Frontal cortex (tissue), 3 donors: ENCODE measurements at regions not wholly inside any gene's neighbourhood (a gene's known extent, or its start where the extent isn't known, plus 50 kb on each side); places are given as distances from the start of the nearest gene placed in this dataset.
A peak's percentile ranks its signal among the peaks of the same experiment; 100 is the strongest.
"Not testable (repeated sequence)": the region's sequence is repeated elsewhere in the genome, so short reads cannot be mapped to it uniquely, and the experiment has no call there.

Experiments
- DNase-seq, 2 donors: peaks; one replicate each; pipeline ENCODE4 v3.0.0; 2012; ENCODE audit warnings: low spot score in 2 of 2
- FAIRE-seq: peaks from 2 replicates; lab custom pipeline; 2012; peaks lifted over from hg19 to GRCh38; lab: Jason Lieb, UNC
- donor health status: control.
- donor health status: control.
- donor health status: control.

DNA sequence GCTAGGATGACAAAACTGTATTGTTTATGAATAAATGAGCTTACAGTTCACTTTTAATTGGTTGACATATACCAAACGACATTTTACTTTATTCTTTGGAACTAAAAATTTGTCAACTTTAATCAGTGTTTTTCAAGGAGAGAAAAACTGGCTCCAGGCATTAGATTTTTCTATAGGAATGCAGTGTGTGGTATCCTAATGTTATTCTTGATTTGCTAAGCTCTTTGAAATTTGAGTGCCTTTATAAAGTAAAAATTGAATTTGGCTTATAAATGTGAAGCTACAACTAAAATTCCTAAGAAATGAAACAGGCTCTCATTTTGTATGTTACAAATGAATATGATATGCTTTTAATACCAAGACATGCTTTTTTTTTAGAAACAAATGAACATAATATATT, 442.2 kb upstream of the TRAM1L1 start:
- FAIRE-seq (no peak), DNase-seq (no peak)

DNA sequence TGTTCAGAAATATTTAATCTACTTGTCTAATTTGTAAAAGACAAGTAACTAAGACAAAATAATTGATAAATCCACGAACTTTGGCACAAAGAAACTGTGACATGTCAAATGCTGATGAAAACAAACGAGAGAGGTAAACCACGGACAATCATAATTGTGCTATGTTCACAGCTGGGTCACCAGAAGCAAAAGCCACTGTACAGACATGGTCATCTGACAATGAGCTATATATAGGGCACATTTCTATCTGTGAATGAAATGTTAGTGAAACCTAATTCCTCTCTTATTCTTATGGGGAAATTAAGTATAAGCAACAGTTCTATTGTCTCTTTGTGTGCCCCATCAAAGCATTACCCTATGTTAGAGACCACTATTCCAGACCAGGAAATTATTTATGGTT, 444.0 kb upstream of the TRAM1L1 start:
- no peak for DNase-seq
- FAIRE-seq: no peak

DNA sequence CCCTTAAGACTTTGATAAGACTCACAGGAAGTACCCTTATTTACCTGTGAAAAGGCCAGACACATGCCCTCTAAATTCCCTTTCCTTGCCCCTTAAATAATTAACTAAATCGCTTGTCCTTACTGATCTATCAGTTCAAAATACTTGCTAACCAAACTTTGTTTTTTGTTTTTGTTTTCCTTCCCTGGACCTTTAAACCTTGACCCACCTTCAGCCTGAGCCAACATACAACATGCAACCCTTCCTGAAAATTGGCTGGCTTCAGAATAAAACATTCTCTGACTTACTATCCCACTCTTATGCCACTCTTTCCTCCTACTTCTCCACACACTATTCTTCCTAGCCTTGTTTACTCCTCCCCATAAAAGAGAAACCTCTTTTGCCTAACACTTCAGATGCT, 448.1 kb upstream of the TRAM1L1 start:
- DNase-seq: no peak
- FAIRE-seq: no peak

DNA sequence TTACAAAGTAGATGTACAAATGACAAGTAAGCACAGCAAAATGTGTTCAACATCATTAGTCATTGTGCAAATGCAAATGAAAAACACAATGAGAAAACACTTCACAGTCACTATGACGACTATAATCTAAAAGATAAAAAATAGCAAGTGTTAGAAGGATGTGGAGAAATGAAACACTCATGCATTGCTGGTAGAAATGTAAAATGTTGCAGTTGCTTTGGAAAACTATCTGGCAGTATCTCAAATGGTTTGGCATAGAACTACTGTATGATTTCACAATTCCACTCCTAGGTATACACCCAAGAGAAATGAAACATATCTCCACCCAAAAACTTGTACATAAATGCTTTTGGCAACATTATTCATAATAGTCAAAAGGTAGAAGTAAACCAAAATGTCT, 459.7 kb upstream of the TRAM1L1 start:
- FAIRE-seq (no peak), DNase-seq (no peak)

DNA sequence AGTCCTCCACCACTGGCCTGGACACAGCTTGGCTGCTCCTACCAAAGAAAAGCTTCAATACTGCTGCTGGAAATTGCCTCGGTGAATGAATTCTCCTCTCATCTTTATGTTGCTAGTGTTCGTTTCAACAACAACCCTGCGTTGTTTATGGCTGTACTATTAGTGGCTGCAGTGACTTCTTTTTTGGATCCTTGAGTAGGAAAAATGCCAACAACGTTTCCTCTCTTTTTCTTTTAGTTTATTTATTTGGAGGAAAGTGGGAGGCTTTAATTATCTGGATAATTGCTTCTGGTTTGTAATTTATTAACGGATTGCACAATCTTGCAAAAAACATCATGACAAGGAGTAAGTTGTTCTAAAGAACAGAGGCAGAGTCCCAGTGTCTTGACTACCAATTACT, 464.1 kb upstream of the TRAM1L1 start:
- FAIRE-seq (no peak), DNase-seq (no peak)

DNA sequence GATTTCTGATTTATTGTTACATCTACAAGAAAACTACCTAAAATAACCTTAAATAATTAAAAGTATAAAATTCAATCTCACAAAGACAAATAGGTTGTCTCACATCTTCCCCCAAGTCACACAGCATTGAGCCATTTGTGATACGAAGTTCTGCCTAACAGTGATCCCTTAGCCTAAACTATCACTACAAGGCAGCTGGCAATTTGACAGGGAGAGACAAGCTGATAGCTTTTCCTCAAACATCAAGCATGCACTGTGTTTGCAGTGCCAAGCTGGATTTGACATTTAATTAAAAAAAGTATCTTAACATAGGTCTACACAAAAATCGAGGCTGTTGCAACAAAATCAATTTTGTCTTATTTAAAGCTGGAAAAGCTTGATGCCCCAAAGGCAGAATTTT, 464.7 kb upstream of the TRAM1L1 start:
- no peak for DNase-seq
- FAIRE-seq: no peak

DNA sequence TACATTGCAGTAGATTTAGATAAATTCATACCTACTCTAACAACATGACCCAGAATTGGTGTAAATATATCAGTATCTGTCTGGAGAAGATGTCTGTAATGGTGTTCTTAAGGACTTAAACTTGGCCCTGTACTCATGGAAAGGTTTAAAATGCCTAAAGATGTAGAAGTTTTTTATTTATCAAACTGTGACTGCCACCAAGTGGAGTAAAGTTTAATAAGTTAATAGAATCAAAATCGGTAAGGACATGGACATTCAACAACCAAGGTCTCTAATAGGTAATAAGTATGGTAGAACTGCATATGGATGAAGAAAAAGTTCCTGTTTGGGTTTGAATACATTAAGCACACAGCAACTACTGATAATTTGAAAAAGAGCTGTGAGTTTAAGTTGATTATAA, 474.0 kb upstream of the NDST3 start:
- DNase-seq: no peak
- peak; percentile 66 for FAIRE-seq

DNA sequence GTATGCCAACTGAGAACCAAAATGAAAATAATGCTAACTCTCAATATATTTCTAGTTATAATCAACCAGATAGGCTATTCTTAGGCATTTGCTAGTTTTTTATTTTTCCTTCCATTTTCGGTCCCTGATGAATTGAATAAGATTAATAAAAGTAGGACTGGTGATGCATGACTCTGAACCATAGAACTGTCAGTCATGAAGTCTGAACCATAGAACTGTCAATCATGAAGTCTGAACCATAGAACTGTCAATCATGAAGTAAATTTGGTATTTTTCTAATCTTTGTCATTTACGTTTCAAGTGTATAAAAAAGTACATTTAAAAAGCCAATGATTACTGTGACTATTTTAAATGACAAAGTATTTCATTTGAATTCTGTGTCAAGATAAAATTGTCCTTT, 460.2 kb upstream of the NDST3 start:
- no peak for DNase-seq
- FAIRE-seq: no peak

DNA sequence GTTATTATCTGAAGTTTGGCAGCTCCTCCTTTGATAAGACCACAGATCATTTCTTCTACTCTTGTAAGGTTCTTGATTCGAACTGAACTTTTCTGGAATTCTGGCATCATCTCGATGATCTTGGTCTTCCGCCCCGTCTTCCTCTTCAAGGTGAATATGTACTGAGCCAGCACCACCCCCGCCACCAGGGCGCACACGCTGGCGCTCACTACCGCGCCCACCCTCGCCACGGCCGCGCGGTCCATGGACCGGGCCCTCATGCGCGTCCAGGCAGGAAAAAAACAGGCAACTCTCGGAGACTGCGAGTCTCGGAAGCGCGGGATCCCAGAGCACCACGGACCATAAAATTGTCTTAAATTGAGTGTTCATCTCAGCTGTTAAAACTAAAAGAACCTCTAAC, 458.4 kb upstream of the NDST3 start:
- DNase-seq (no peak), FAIRE-seq (no peak)

DNA sequence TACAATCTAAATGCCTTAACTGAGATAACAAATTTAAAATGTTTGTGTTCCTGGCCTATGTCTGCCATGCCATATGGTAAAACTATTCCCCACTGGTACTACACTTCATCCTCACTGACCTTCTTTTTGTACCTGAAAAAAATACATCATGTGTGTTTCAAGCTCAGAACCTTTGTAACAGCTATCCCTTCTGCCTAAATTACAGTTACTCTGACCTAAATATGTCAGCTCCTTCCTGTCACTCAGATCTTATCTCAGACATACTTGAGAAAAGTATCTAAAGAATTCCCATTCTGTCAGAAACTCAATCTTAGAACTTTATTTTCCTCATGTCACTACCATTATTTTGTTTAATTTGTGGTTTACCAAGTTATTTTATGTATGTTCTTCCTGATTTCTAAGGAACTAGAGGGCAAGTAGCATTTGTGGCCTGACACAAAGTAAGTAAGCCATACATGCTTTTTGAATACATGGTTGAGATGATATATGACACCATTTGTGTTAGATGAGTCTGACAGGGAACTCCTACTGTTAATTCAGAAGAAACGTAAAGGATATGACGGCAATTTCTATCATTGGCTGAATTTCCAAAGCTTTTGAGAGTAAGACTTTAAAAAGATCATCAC, 456.5 kb upstream of the NDST3 start:
- DNase-seq (no peak), FAIRE-seq (no peak)

DNA sequence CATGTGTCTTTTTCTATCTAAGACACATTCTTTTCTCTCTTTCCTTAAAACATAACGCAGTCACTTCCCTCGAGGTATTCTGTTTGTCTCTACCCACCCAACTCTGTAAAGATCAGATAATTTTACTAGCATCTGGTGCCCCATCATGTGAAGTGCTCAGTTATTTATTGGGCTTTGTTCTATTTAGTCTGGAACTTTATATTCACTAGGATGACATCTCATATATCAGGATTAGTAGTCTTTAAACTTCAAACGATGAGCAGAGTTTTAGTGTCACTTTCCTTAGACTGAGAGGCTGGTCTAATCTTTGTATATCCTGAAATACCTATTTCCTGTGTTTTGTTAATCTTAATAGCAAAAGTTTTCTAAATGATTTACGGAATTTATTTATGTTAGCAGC, 445.5 kb upstream of the NDST3 start:
- no peak for FAIRE-seq
- no peak for DNase-seq

DNA sequence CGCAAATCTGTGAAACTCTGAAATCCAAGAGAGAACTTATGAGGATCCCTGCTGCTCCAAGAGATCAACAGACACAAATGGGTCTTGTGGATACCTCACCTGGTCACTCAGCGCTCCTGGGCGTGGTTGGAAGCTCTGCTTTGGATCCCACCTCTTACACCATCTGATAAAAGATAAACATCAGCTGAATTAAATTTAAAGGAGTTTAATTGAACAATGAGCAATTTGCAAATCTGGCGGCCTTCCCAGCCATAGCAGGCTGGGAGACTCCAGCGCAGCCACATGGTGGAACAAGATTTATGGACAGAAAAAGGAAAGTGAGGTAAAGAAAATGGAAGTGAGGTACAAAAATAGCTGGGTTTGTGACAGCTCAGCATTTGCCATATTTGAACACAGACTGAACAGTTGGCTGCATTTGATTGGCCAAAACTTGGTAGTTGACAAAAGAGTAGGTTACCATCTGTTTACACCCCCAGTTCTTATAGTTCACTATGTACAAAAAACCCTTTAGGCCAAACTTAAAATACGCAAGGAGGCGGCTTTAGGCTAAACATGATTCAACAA, 437.3 kb upstream of the NDST3 start:
- DNase-seq (no peak), FAIRE-seq (no peak)

DNA sequence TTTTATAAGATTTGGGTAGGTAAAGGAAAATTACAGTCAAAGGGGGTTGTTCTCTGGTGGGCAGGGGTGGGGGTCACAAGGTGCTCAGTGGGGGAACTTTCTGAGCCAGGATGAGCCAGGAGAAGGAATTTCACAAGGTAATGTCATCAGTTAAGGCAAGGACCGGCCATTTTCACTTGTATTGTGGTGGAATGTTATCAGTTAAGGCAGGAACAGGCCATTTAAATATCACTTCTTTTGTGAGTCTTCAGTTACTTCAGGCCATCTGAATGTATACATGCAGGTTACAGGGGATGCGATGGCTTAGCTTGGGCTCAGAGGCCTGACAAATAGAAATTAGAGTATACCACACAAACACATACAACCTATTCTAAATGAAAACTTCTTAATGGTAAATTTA, 434.9 kb upstream of the NDST3 start:
- DNase-seq, FAIRE-seq: not testable (repeated sequence)

DNA sequence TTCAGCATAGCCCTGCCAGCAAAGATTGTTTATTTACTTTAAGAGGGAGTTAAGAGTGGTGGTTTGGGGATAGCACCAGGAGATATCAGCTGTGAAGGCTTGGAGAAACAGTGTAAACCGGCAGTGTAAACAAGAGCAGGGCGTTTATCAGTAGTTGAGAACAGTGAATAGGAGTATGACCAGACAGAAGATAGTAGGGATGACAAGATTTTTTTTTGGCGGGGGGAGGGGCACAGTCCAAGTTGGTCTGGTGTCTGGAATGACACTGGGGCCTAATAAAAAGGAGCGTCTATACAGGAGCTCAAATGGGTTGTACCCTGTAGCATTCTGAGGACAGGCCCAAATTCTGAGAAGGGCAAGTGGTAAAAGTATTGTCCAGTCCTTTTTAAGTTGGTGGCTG, 433.4 kb upstream of the NDST3 start:
- not testable (repeated sequence) for DNase-seq, FAIRE-seq

DNA sequence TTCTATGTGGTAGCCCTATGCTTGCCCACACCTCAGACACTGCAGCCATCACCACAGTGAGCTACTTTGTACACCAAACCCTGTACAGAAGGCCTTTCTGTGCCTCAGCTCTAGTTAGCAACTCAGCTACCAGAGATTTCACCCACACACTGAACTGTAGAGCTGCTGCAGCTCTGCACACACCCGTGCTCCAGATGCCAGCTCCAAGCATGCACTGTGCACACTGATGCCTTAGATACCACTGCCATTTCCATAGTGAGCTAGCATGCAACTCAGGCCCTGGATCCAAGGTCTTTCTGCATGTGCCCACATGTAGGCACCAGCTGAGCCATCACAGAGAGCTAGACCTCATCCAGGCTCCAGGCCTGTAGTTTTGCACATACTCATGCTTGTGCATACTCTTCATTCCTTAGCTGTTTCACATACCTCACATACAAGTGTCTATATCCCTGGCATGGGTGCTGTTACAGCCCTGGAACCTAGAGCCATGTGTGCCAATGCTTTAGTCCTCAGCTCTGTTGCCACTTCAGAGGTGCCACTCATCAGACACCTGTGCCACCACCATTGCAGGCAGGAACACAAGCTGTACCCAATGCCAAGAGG, 423.5 kb upstream of the NDST3 start:
- no peak for DNase-seq
- no peak for FAIRE-seq

DNA sequence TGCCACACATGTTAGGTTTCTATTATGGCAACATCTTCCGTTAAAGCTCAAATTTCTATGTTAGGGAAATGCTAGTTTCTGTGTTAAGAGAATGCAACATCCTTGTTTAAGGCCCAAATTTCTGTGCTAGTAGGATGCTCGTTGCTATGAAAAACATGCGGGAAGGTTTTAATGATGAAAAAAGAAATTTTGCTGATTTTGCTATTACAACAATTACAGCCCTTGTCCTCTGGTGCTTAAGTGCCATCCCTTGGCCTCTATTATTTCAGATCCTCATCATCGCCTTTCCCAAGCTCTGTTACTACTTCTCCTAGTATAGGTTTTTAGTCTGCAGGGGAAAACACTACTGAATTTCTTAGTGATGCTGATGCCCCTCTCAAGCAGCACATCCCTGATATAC, 412.6 kb upstream of the NDST3 start:
- FAIRE-seq (no peak), DNase-seq (no peak)

DNA sequence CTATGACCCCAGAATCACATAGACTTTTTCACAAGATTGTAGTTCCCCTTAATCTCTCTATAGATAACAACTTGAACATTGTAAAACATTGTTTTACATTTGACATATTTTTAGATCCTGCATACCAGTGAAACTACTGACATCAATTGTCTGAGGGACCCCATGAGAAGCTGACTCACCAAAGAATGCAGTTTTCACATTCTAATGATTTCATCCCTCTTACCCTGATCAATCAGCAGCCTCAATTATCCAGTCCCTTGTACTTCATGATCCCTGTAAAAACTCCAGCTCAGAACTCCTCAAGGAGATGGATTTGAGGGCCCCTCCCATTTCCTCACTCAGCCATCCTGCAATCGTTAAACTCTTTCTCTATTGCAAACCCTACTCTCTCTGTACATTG, 411.0 kb upstream of the NDST3 start:
- DNase-seq: no peak
- no peak for FAIRE-seq

DNA sequence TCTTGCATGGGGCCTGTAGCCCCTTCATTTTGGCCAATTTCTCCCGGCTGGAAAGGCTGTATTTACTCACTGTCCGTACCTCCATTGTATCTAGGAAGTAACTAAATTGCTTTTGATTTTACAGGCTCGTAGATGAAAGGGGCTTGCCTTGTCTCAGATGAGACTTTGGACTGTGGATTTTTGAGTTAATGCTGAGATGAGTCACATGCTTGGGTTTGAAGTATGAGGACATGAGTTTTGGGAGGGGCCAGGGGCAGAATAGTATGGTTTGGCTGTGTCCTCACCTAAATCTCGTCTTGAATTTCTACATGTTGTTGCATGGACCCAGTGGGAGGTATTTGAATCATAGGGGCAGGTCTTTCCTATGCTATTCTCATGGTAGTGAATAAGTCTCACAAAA, 407.6 kb upstream of the NDST3 start:
- FAIRE-seq (no peak), DNase-seq (no peak)

DNA sequence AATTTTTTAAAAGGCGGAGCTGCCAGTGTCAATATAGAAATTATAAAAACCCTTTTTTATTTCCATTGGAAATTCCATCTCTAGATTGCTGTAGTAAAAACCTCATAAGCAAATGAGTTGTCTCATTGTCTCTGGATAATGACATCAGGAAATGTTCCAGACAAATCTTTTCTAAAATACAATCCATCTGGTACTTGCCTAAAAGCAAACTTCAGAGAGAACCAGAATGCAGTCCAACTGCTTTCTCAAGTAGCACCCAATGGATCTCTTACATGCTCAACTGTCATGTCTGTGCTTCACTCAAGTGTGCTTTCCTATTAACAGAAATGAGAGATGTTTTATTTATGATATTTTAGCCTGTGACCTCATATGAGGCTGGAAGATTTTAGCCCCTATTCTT, 399.6 kb upstream of the NDST3 start:
- DNase-seq: no peak
- no peak for FAIRE-seq

DNA sequence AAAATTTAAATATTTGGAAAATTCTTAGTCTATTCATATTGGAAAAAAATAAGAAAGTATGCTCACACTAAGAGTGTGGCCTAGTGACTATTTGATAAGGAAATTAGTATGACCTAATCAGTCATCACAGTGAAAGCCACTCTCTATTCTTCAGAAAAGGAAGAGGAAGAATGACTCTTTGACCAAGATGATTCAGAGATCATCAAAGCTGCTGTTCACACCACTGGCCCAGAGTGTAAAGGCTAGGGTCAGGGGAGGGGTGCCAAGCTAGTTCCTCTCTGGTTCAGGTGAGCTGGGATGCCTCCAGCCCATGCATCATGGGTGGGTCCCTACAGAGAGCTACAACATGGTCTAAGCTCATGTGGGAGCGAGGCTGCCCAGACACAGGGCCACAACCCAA, 396.9 kb upstream of the NDST3 start:
- FAIRE-seq: no peak
- no peak for DNase-seq

DNA sequence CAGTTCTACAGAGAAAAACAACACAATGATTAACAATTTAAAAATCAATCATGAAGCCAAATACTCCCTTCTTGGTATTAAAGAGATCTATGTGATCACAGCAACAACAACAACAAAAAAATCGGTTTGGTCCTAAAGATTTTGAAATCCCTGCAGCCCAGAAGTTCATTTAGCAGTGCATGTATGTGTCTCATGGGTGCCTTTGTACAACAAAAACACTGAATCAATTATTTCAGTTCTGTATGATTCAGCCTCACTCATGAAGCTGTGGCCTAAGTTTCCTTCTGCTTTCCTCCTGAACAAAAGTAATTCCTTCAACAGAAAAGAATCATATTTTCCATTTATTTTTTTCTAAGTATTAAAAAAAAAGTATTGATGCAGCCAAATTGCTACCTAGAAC, 393.4 kb upstream of the NDST3 start:
- DNase-seq: no peak
- FAIRE-seq: no peak

DNA sequence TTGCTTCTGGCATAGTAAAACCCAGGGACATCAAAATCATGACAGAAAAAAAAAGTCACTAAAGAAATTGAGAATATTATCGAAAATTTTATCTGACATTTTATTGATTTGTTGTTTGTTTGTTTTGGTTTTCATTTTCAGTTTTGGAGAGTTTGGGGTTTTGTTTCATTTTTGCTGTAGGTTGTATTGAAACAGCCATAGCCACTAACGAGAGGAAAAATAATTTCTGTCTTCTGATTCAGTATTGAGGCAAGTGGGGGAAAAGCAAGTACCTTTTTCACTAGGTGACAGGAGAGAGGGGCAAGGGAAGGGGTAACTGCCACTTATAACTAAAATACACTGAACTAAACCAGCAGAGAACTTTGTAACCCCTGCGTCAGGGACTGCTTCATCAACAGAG, 392.8 kb upstream of the NDST3 start:
- DNase-seq: no peak
- no peak for FAIRE-seq
